Esophagus muscularis mucosa (tissue), 3 donors: ENCODE measurements at regions not wholly inside any gene's neighbourhood (a gene's known extent, or its start where the extent isn't known, plus 50 kb on each side); places are given as distances from the start of the nearest gene placed in this dataset.

Experiments
- CTCF ChIP-seq, 3 experiments: fragments of 200-600 bp in 2 of 3; fragments of 450-650 bp in 1 of 3; sonication (generic) in 2 of 3; IDR thresholded peaks; one replicate each; pipeline ENCODE4 v1.5.1; 2017 to 2019; ENCODE audit warnings: antibody characterized with exemption in 3 of 3, mild to moderate bottlenecking in 2 of 3, moderate library complexity in 1 of 3
- POLR2A ChIP-seq: fragments of 450-650 bp; IDR thresholded peaks from one replicate; pipeline ENCODE4 v1.6.1; 2017; ENCODE audit warnings: antibody characterized with exemption, moderate library complexity, mild to moderate bottlenecking, low read depth
- POLR2AphosphoS5 ChIP-seq, 2 donors: sonication (generic); formaldehyde crosslinking; IDR thresholded peaks; one replicate each; pipeline ENCODE4 v1.6.1; 2017; ENCODE audit warnings: antibody characterized with exemption in 2 of 2

- TF ChIP-seq POLR2AphosphoS5 (IDR thresholded peaks at IDR 0.05) (no peak), CTCF (IDR thresholded peaks at IDR 0.05) (no peak), POLR2A (no peak)
Observed at GRCh38 chr18:30405038-30405437, 637.5 kb downstream of the DSC3 start.
